CD8-positive, alpha-beta memory T cell (primary cell): ENCODE measurements at regions not wholly inside any gene's neighbourhood (a gene's known extent, or its start where the extent isn't known, plus 50 kb on each side); places are given as distances from the start of the nearest gene placed in this dataset.

ENCODE experiments used
- CTCF ChIA-PET: fragments of 350-600 bp; sonication (Branson Sonifier 250); formaldehyde crosslinking; loops from one replicate; lab custom pipeline; 2021; ENCODE audit warnings: antibody characterized with exemption; lab: Charles Lee
- POLR2A ChIA-PET: fragments of 350-600 bp; sonication (Branson Sonifier 250); formaldehyde crosslinking; loops from one replicate; lab custom pipeline; 2021; ENCODE audit warnings: antibody characterized with exemption; lab: Charles Lee
- DNase-seq, 5 donors: peaks; one replicate each; pipeline versions ENCODE4 v3.0.0 to v3.0.0-alpha.2; 2020 to 2022; ENCODE audit warnings: mixed read lengths in 1 of 5
- H3K27ac ChIP-seq: one replicate; pipeline ENCODE4 v1.7.0; 2013; ENCODE audit warnings: low read depth, mild to moderate bottlenecking, low read length, moderate library complexity
- H3K27me3 ChIP-seq: 2 replicates; pipeline ENCODE4 v1.7.0; 2013; ENCODE audit warnings: low read length, mild to moderate bottlenecking; ENCODE audit not compliant: insufficient read depth, poor library complexity, severe bottlenecking
- H3K36me3 ChIP-seq: 2 replicates; pipeline ENCODE4 v1.7.0; 2013; ENCODE audit warnings: mild to moderate bottlenecking, low read length, moderate library complexity; ENCODE audit not compliant: insufficient read depth
- H3K4me1 ChIP-seq: 2 replicates; pipeline ENCODE4 v1.7.0; 2013; ENCODE audit warnings: mild to moderate bottlenecking, low read length, moderate library complexity; ENCODE audit not compliant: insufficient read depth
- H3K4me3 ChIP-seq: 2 replicates; pipeline ENCODE4 v1.7.0; 2013; ENCODE audit warnings: mild to moderate bottlenecking, low read length
- H3K9me3 ChIP-seq: 2 replicates; pipeline ENCODE4 v1.7.0; 2013; ENCODE audit warnings: mild to moderate bottlenecking, low read length
- H3K27ac Mint-ChIP-seq, 8 donors: one replicate each; pipeline ENCODE4 v1.8.0; 2020 to 2021; ENCODE audit warnings: mixed read lengths in 8 of 8, mild to moderate bottlenecking in 6 of 8, inconsistent platforms in 3 of 8, moderate library complexity in 3 of 8
- H3K27me3 Mint-ChIP-seq, 2 donors: one replicate each; pipeline ENCODE4 v1.8.0; 2020 to 2021; ENCODE audit warnings: mixed read lengths in 2 of 2, mild to moderate bottlenecking in 1 of 2, moderate library complexity in 1 of 2
- H3K36me3 Mint-ChIP-seq, 3 donors: one replicate each; pipeline ENCODE4 v1.8.0; 2020 to 2021; ENCODE audit warnings: mixed read lengths in 3 of 3, inconsistent platforms in 1 of 3, mild to moderate bottlenecking in 1 of 3
- H3K4me1 Mint-ChIP-seq, 3 donors: one replicate each; pipeline ENCODE4 v1.8.0; 2020 to 2021; ENCODE audit warnings: mixed read lengths in 3 of 3, inconsistent platforms in 1 of 3, mild to moderate bottlenecking in 1 of 3
- H3K4me3 Mint-ChIP-seq, 7 donors: one replicate each; pipeline ENCODE4 v1.8.0; 2020 to 2021; ENCODE audit warnings: mixed read lengths in 7 of 7, mild to moderate bottlenecking in 6 of 7, moderate library complexity in 4 of 7, inconsistent platforms in 2 of 7
- H3K9me3 Mint-ChIP-seq, 5 donors: one replicate each; pipeline ENCODE4 v1.8.0; 2020 to 2022; ENCODE audit warnings: mixed read lengths in 5 of 5, mild to moderate bottlenecking in 3 of 5, moderate library complexity in 2 of 5, inconsistent platforms in 1 of 5

DNA sequence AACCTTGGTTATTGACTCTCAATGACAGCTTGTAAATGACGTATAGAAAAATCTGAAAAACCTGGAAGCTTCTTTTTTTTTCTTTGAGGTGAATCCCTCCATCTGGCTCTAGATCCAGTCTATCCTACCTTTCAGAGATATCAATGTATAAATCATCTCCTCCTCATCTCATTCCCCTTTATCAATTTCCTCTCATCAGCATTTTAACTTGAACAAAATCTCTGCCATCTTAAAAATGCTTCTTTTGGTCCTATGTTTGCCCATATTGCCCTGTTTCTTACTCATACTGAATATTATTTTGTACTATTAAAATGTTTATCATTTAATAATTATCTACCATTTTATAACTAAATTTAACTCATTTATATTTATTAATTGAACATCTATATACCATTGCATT, 306.7 kb upstream of the TSHZ2 start:
- ChIA-PET CTCF (no interaction called here), POLR2A (no interaction called here)
- Histone ChIP-seq H3K27ac (no peak overlapping the region), H3K4me3 (no peak overlapping the region), H3K27me3 (no peaks in the 10 kb centered on the region), H3K36me3 (no peaks in the 10 kb centered on the region), H3K9me3 (no peaks in the 10 kb centered on the region), H3K4me1 (no peaks in the 10 kb centered on the region)
- DNase-seq: no peak
- Mint-ChIP-seq H3K36me3 (no peaks in the 10 kb centered on the region), H3K27ac (no peak overlapping the region), H3K27me3 (peaks cover under 1 to 10% of the 10 kb centered on the region in 2 donors), H3K4me3 (no peak overlapping the region), H3K4me1 (no peaks in the 10 kb centered on the region), H3K9me3 (peaks cover 0 to 2% (median 0%) of the 10 kb centered on the region in 5 donors)

DNA sequence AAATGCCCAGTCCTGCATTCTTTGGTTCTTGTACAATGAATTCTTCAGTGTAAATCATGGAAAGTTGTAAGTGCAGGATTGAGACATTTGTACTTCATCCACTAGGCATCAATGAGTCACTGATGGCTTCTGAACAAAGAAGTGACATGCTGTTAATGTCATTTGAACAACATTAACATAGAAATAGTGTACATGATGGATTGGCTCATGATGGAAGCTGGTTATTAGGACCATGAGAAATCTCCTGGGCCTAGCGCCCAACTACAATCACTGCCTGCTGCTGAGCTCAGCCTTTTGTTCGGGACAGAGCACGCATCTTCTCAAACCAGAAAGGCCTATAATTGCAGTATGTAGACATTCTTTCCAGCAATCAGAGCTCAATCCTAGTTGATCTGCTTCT, 316.8 kb upstream of the TSHZ2 start:
- Histone ChIP-seq H3K27me3 (no peaks in the 10 kb centered on the region), H3K27ac (no peak overlapping the region), H3K4me3 (no peak overlapping the region), H3K4me1 (no peaks in the 10 kb centered on the region), H3K36me3 (no peaks in the 10 kb centered on the region), H3K9me3 (no peaks in the 10 kb centered on the region)
- CTCF ChIA-PET: no interaction called here
- Mint-ChIP-seq H3K27ac (no peak overlapping the region), H3K36me3 (no peaks in the 10 kb centered on the region), H3K4me3 (no peak overlapping the region), H3K9me3 (no peaks in the 10 kb centered on the region), H3K4me1 (no peaks in the 10 kb centered on the region), H3K27me3 (peaks cover 2 to 24% of the 10 kb centered on the region in 2 donors)
- POLR2A ChIA-PET: no interaction called here
- no peak for DNase-seq

DNA sequence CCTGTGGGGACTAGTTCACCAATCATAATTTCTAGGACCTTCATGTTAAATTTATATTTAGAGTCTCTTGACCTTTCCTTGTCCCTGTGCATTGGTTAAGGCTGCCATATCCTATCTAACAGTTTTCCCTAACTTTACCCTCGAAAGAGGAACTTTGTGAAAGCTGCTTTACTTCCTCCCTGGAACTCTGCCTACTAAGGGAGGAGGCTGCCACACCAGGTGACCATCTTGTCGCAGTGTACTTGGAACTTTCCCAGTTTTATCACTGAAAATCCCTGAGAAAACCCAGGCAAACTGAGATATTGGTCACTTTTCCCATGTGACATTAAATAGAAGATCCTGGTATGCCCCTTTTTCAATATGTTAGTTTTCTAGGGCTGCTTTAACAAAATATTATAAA, 317.6 kb upstream of the TSHZ2 start:
- H3K27me3 Mint-ChIP-seq: peaks cover 0 to 19% of the 10 kb centered on the region in 2 donors
- no peaks in the 10 kb centered on the region for H3K4me1 Mint-ChIP-seq

DNA sequence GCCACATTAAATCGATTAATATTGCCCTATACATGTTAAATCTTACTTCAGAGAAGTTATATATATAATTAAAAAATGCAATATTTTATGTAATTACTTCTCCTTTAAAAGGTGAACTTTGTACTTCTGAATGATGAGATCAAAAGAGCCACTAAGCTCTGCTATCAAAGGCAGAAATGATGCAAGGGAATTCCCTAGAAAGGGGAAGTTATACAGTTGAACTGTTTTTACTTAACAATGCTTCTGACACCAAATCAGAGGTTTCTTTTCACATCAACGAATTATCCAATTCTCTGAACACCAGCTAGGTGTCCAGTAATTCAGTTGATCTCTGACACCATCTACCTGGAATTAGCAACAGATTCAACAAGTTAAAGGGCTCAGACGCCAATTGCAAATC, 319.9 kb upstream of the TSHZ2 start:
- H3K36me3 Mint-ChIP-seq: no peaks in the 10 kb centered on the region

More for the DNA sequence above, 317.6 kb upstream of the TSHZ2 start:
- Histone ChIP-seq H3K27ac (no peak overlapping the region), H3K36me3 (no peaks in the 10 kb centered on the region), H3K4me3 (no peak overlapping the region), H3K4me1 (no peaks in the 10 kb centered on the region), H3K27me3 (no peaks in the 10 kb centered on the region), H3K9me3 (no peaks in the 10 kb centered on the region)
- no peak for DNase-seq
- H3K4me3 Mint-ChIP-seq: no peak overlapping the region
- H3K27ac Mint-ChIP-seq: no peak overlapping the region
- POLR2A ChIA-PET: no interaction called here
- no peaks in the 10 kb centered on the region for H3K36me3 Mint-ChIP-seq
- CTCF ChIA-PET: no interaction called here
- H3K9me3 Mint-ChIP-seq: no peaks in the 10 kb centered on the region

DNA sequence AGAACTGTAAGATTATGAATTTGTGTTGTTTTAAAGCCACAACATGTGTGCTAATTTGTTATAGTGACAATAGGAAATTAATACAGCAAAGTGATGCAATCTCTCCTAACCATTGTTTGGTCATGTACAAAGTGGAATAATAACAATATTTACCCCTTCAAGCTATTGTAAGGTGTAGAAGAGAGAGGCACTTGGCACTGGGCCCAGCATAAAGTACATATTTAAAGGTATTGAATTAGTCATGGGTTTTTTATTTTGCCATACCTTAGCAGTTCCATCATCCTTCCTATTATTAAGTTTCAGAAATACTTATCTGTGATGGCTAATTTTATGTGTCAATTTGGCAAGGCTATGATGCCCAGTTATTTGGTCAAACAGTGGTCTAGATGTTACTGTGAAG, 322.4 kb upstream of the TSHZ2 start:
- H3K4me3 Mint-ChIP-seq: no peak overlapping the region
- no peak overlapping the region for H3K27ac ChIP-seq
- H3K27ac Mint-ChIP-seq: no peak overlapping the region
- no peaks in the 10 kb centered on the region for H3K36me3 ChIP-seq
- H3K27me3 ChIP-seq: no peaks in the 10 kb centered on the region
- no peak overlapping the region for H3K4me3 ChIP-seq
- no peaks in the 10 kb centered on the region for H3K9me3 ChIP-seq
- H3K4me1 Mint-ChIP-seq: no peaks in the 10 kb centered on the region
- no peaks in the 10 kb centered on the region for H3K36me3 Mint-ChIP-seq
- peaks cover 1 to 19% of the 10 kb centered on the region in 2 donors for H3K27me3 Mint-ChIP-seq
- ChIA-PET CTCF (no interaction called here), POLR2A (no interaction called here)
- no peaks in the 10 kb centered on the region for H3K9me3 Mint-ChIP-seq
- H3K4me1 ChIP-seq: no peaks in the 10 kb centered on the region
- no peak for DNase-seq

More for the DNA sequence above, 319.9 kb upstream of the TSHZ2 start:
- Histone ChIP-seq H3K27ac (no peak overlapping the region), H3K27me3 (no peaks in the 10 kb centered on the region), H3K4me1 (no peaks in the 10 kb centered on the region), H3K36me3 (no peaks in the 10 kb centered on the region), H3K4me3 (no peak overlapping the region), H3K9me3 (no peaks in the 10 kb centered on the region)
- no peaks in the 10 kb centered on the region for H3K4me1 Mint-ChIP-seq
- no peak overlapping the region for H3K27ac Mint-ChIP-seq
- no peak overlapping the region for H3K4me3 Mint-ChIP-seq
- POLR2A ChIA-PET: no interaction called here
- no peak for DNase-seq
- CTCF ChIA-PET: no interaction called here
- no peaks in the 10 kb centered on the region for H3K9me3 Mint-ChIP-seq
- peaks cover 0 to 18% of the 10 kb centered on the region in 2 donors for H3K27me3 Mint-ChIP-seq

DNA sequence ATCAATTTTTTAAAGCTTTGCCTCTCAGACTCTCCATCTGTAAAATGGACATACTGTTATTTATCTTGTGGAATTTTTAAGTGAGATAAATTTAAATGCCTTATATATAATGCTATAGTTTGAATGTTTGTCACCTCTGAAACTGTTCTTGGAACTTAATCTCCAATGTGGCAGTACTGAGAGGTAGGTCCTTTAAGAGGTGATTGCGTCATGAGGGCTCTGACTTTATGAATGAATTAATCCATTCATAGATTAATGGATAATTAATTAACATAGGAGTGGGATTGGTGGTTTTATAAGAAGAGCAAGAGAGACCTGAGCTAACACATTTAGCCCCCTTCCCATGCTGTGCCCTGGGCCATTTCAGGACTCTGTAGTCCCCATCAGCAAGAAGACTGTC, 326.3 kb upstream of the TSHZ2 start:
- ChIA-PET CTCF (no interaction called here), POLR2A (no interaction called here)
- Mint-ChIP-seq H3K4me3 (no peak overlapping the region), H3K36me3 (no peaks in the 10 kb centered on the region), H3K27me3 (peaks cover 1 to 7% of the 10 kb centered on the region in 2 donors), H3K9me3 (no peaks in the 10 kb centered on the region), H3K27ac (no peak overlapping the region), H3K4me1 (no peaks in the 10 kb centered on the region)
- H3K27ac ChIP-seq: no peak overlapping the region
- no peaks in the 10 kb centered on the region for H3K27me3 ChIP-seq
- H3K9me3 ChIP-seq: no peaks in the 10 kb centered on the region
- no peaks in the 10 kb centered on the region for H3K4me1 ChIP-seq
- DNase-seq: no peak
- no peak overlapping the region for H3K4me3 ChIP-seq
- H3K36me3 ChIP-seq: no peaks in the 10 kb centered on the region

DNA sequence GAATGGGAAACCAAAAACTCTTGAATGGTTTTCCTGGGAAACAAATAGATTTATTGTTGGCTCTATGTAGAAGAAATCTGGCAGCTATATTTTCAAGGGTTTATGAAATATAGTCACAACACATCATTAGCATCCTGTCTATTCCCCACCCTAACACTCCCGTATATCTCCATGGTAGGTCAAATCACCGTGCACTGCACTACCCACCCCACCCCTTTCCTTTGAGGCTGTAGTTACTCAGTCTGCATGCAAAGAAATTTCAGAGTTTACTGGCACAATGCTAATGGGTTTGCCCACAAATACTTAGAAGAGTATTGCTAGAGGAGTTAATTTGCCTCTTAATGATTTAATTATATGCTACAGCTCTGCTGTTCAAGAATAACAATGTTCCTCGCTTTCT, 329.1 kb upstream of the TSHZ2 start:
- peaks cover 1 to 11% of the 10 kb centered on the region in 2 donors for H3K27me3 Mint-ChIP-seq
- no peak overlapping the region for H3K27ac Mint-ChIP-seq
- no peak overlapping the region for H3K4me3 Mint-ChIP-seq
- Histone ChIP-seq H3K27me3 (no peaks in the 10 kb centered on the region), H3K9me3 (no peaks in the 10 kb centered on the region), H3K4me1 (no peaks in the 10 kb centered on the region), H3K36me3 (no peaks in the 10 kb centered on the region), H3K4me3 (no peak overlapping the region), H3K27ac (no peak overlapping the region)
- no peak for DNase-seq
- H3K4me1 Mint-ChIP-seq: no peaks in the 10 kb centered on the region
- CTCF ChIA-PET: no interaction called here
- POLR2A ChIA-PET: no interaction called here
- no peaks in the 10 kb centered on the region for H3K36me3 Mint-ChIP-seq
- H3K9me3 Mint-ChIP-seq: peaks cover 0 to 3% (median 0%) of the 10 kb centered on the region in 5 donors

DNA sequence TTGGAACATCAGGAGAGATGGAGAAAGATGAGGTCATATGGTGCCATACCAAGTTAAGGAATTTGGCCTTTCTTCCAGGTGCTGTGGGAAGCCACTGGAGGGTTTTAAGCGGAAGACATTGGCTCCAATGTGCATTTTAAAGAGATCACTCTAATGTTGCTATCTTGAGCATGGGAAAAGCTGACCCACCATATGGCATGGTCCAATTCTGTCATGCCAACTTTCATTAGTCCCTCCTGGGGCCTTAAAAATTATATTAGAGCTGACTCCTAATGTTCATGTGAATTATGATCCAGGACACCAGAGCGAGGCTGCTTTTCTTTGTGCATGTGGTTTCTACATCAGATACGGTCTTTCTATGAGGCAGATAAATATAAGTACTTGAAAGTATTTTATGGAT, 335.0 kb upstream of the TSHZ2 start:
- Mint-ChIP-seq H3K27me3 (peaks cover 7 to 8% of the 10 kb centered on the region in 2 donors), H3K27ac (no peak overlapping the region), H3K36me3 (no peaks in the 10 kb centered on the region), H3K9me3 (peaks cover 0 to 3% (median 0%) of the 10 kb centered on the region in 5 donors), H3K4me1 (no peaks in the 10 kb centered on the region), H3K4me3 (no peak overlapping the region)
- H3K4me3 ChIP-seq: no peak overlapping the region
- H3K4me1 ChIP-seq: no peaks in the 10 kb centered on the region
- H3K9me3 ChIP-seq: no peaks in the 10 kb centered on the region
- H3K36me3 ChIP-seq: no peaks in the 10 kb centered on the region
- no peak for DNase-seq
- ChIA-PET POLR2A (no interaction called here), CTCF (no interaction called here)
- no peak overlapping the region for H3K27ac ChIP-seq
- no peaks in the 10 kb centered on the region for H3K27me3 ChIP-seq

DNA sequence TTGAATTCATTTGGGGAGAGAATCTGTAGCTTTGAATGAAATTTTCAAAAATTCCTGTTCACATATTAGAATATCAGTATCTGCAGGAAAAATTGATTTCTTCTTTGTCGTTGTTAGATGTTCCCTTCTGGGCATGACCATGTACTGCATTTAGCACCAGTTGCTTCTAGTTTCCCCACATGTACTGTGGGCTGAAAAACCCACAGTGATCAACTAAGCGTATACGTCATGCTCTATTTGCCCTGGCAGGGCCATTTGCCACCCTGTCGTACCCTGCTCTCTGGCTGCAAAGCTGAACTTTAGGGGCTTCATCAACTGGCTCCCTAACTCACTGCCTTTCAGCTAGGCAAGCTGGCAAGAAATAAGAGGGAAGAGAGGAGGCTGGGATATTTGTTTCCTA, 340.7 kb upstream of the TSHZ2 start:
- CTCF ChIA-PET: no interaction called here

More for the DNA sequence above, 340.7 kb upstream of the TSHZ2 start:
- Mint-ChIP-seq H3K9me3 (peaks cover 0 to 7% (median 4%) of the 10 kb centered on the region in 5 donors), H3K4me3 (no peak overlapping the region), H3K4me1 (no peaks in the 10 kb centered on the region), H3K27ac (no peak overlapping the region), H3K36me3 (no peaks in the 10 kb centered on the region), H3K27me3 (peaks cover 7 to 15% of the 10 kb centered on the region in 2 donors)
- Histone ChIP-seq H3K36me3 (no peaks in the 10 kb centered on the region), H3K27ac (no peak overlapping the region), H3K4me1 (no peaks in the 10 kb centered on the region), H3K27me3 (no peaks in the 10 kb centered on the region), H3K9me3 (no peaks in the 10 kb centered on the region), H3K4me3 (no peak overlapping the region)
- no peak for DNase-seq
- POLR2A ChIA-PET: no interaction called here
